ENCODE measurements at regions not wholly inside any gene's neighbourhood (a gene's known extent, or its start where the extent isn't known, plus 50 kb on each side); places are given as distances from the start of the nearest gene placed in this dataset.

DNA sequence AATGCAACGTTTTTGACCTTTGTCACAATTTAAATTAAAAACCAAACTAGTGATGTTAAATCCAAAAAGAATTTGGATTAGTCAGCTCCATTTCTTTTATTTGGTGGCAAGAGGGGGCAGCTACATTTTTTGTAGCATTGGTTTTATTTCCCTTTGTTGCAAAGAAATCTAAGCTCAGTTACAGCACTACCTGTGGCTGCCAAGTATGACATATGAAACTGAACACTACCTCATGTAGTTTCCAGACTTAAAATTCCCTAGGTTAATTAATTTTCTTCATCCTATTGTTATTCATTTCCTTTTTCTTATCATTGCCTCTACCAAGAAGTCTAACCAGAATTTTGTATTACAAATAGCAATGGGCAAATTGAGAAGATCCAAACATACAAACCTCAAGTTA lies 393.5 kb downstream of the BRINP1 start:
- no peak for DNase-seq

DNA sequence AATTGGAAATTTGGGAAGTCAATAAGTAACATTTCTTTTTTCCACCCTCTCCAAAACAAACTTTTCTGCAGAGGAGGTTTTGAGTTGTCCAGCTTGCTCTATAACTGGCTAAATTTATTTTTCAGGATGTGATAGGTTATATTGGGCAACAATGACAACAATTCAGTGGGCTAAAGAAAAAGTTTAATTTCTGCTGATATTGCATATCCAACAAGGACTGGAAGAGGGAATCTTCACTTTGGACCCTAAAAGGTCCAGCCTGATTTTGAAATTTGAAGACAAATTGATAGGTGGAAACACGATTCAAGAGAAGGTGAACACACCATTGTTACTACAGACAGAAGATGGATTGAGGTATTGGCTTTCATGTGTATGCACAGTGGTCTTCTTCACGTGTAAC lies 393.1 kb downstream of the BRINP1 start:
- DNase-seq, result no peak

DNA sequence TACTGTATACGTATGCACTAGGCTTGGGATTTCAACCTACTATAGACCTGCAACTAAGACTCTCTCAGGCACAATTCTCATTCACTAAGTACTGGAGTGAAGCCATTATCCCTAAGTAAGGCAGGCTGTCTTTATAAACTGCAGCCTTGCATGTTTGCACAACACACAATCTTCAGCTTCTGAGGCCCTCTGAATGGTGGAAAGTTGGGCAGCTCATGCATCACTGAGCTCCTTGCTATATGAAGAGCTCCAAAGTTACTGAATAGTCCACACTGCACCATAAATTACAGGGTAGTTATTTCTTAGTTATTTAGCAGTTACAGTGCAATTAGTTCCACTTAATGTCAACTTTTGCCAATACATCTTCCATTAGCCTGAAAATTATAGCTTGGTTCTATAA lies 384.6 kb downstream of the BRINP1 start:
- DNase-seq, result no peak

DNA sequence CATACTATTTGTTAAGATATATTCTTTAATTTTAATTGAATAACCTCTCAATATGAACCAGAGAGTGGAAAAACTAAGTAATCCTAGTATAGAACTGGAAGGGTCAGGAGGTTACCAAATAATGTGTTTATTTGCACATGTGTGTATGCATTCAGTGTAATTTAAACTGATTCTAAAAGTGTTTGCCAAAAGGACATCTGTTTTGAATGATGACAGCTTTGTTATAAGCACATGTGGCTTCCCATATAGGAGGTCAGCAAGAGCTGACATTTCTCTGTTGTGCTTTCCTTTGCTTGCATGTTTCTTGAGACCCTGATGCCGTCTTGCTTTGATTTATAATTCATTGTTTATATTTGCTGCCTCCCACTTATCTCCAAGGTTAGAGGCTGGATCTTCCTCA lies 383.4 kb downstream of the BRINP1 start:
- no peak for DNase-seq

DNA sequence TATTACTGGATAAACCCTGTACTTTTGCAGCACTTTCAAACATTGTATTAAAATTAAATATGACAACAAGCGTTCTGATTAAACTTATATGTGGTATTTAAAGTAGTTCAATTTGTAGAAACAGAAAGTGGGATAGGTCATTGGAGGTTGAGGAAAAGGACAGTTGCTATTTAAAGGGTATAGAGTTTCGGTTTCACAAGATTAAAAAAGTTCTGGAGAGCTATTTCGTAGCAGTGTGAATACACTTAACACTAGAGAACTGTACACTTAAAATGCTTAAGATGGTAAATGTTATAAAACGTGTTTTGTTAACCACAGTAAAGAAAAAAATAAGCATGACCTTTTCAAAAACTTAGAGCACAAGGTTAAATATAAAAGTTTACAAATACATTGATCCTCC lies 382.1 kb downstream of the BRINP1 start:
- no peak for DNase-seq

DNA sequence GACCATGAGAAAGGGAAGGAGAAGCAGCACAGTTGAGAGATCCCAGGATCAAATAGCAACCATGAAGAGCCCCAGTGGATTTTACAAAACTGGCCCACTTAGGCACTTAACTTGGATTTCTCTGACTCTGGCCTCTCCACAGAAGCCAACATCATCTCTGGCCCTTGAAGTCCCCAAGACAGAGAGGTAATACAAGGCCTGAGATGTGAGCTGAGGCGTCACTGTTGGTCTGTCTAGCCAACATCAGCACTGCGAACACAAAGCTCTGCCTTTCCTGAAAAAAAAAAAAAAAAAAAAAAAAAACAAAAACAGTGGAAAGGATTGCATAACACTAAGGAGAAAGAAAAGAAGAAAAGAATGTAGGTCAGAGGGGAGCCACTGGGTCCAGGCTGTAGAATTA lies 378.3 kb downstream of the BRINP1 start:
- DNase-seq, result no peak

DNA sequence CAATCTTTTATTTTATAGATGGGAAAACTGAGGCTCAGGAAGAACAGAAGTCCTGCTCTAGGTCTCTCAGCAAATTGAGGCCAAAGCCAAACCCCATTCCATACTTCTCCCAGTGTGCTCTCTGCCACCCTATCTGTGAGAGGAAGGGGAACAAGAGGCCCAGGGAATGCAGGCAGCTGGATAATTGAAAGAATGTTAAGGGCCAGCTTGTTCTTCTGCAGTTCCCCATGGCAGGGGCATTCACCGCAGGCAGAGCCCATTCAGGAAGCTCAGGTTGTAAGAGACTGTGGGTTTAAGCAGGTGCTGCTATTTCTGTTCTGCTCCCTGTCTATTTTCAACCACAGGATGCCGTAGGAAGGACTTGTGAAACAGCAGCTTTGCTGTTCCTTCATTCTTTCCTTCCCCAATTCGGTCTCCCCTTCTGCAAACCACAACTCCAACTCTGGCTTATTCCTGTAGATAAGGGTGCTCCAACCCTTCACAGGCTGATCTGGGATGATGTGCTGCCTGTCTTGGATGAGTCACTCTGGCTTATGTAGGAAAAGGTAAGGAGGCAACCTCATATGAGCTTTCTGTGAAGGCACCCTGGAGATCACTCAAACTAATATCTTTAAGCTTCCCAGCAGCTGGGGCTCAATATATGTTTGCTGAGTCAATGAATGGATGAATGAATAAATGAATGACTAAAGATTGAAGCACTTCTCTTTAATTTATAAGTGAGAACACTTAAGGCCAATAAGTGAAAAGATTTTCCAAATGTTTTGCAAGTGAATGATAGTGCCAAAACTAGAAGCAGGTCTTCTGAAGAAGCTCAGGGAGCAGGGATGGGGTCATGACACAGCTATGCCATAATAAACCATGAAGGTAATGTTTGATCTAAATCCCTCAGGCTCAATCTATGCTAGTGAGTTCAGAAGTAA lies 377.6 kb downstream of the BRINP1 start:
- DNase-seq, result no peak

DNA sequence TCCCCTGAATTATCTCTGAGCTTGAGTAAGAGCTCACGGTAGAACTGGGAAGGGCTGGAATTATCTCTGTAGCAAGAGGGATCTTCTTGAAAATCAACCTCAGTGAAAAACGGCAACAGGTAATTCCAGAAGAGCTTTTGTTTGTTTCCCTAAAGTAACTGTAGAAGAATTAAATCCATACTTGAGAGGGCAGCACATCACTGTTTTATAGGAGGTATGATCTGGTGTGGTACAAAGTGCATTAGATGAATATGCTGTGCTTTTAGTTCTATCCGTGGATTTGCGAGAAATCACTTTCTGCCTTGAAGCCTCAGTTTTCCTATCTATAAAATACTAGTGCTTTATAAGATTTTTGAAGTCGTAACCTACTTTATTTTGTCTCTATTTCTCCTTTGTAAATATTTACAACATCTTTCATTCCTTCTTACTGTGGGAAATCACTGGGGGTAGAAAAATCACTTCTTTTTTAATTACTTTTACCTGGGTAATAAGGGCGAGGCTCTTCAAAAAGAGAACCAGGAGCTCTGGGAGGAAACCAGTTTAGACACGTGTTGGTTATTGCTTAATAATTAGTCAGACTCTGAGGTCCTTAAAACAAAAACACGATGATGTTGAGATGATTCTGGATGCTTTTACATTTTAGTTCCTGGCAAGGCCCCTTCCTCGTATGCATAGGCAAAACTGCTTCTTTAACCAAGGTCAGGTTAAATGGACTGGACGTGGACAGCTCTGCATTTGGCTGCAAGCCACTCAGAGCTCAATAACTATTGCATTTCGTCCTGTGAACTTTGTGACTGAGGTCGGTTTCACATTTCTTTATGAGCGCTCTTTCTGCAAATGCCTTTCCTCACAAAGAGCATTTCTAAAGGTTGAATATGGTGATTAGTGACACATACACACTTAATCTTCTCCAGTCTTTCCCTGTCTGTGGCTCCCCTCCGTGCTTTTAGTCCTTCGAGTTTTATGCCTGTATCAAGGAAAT lies 376.1 kb downstream of the BRINP1 start:
- DNase-seq, result no peak

DNA sequence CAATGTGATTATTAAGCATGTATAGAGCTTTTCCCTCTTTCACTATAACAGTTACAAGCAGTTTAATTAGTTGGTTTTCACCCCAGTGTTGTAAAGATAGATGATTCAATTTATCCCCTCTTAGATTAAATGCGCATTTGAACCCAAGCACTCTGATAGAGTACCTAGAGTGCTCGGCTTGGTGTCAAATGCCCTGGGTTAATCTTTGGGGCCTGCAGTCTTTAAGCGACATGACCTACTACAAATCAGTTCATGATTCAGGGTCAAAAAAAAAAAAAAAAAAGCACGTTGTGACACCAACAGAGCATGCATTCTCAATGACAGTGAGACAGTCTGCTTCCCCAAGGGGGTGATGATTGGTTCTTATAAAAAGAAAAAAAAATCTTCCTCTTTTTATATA lies 375.3 kb downstream of the BRINP1 start:
- DNase-seq, result no peak

DNA sequence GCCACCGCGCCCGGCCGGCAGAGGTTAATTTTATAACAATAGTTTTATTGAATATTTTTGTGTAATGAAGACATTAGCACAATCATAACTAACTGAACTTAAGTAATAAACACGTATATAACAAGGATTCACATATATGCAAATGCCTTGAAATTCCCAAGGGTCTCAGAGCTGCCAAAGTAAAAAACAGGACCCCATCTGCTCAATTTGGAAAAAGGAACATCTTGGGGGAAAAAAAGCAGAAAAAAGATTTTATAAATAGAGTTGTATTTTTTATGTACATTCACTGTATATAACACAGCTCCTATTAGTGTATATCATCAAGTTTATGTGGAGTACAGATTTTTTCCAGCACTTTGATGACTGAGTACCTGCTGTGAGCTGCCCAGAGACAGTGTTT lies 366.7 kb downstream of the BRINP1 start:
- no peak for DNase-seq

DNA sequence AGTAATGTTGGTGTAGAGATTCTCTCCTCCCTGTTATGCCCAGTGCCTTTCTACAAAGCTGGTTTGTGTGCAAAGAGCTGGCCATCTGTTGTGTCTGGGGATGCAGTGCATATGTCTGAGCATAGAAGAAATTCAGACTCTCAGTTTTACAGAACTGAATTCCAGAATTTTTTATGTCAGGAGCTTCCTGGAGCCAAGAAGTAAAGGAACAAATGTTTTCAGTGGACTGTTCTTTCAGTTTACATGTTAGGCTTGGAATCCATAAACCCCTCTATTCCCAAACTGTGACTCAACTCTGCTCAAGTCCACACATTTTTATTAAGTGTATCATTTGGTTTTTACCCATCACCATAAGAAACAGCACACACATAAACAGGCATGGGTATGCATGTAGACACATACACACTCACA lies 366.0 kb downstream of the BRINP1 start:
- no peak for DNase-seq

DNA sequence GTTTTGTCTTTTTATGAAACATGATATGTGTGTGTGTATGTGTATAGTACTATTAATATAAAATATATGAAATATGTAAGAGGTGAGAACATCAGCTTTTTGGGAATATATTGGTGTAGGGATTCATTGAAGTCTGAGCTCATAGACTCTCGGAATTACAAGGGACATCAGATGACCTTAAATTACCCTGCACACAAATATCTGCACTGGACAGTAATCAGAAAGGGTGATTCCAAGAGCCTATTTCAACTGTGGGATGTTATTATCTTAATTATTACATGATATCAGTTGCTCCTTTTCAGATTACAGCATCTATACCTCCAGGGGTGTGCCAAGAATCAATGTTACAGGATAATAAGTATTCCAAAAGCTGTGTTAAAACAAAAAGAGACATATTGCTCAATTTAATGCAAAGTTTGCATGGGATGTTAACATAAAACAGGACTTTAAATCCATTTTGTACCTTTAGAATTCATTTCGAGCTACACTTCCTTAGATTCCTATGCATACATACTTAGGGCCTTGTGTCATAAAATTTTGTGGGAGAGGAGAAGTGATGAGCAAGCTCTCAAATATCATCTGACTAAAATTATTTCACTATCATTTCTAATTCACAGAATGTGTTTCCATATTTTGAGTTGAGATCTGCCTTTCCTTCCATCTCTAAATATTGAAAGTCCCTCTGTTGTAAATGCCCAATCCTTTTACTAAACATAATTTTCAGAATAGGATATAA lies 365.2 kb downstream of the BRINP1 start:
- no peak for DNase-seq

DNA sequence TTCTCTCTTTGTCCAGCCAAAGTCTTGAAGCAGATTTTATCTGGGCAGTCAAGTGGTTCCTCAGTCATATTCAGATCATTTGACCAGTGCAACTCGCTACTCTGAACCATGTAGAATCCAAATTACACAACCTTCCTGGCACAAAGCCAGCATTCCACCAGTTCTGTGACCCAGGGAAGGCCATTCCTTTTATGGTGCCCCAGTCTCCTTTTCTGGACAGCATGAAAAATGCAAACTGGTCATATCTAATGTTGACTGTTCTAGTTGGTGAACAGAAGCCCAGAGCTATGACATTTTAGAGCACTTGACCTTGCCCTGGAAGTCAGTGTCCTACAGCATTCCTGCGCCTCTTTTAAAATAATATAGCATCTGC lies 364.6 kb downstream of the BRINP1 start:
- no peak for DNase-seq

DNA sequence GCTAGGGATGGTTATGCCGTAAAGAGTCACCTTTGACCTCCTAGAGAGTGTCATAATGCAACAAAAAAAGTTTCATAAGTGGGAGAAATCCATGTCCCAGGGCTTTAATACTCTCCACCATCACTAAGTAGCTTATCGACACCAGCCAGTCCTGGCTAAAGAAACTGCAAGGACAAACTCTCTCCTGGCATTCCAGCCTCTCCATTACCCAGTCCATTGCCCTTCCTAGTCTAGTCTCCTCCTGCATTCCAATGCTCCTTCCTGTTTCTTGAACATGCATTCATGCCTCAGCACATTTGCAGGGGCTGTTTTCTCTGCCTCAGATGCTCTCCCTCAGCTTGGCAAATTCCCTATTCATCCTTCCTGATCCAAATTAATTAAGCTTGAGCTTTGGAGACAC lies 364.1 kb downstream of the BRINP1 start:
- no peak for DNase-seq

DNA sequence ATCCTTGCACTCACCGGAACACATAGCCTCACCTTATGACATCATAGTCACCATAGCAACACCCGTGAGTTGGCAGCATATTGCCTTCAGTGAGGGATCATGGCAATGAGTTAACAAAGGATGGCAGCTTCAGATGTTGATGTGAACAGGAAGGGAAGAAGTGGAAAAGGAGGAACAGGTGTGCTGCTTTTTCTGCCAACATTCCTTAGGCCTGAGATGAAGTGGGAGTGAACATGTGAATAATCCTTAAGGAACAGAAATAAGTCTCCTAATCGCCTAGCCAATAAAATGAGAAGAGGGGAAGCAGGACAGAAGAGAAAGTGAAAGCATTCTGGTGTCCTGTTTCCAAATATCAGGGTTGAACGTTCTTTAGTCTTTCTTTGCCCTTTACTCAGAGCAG lies 360.0 kb downstream of the BRINP1 start:
- DNase-seq, result no peak

DNA sequence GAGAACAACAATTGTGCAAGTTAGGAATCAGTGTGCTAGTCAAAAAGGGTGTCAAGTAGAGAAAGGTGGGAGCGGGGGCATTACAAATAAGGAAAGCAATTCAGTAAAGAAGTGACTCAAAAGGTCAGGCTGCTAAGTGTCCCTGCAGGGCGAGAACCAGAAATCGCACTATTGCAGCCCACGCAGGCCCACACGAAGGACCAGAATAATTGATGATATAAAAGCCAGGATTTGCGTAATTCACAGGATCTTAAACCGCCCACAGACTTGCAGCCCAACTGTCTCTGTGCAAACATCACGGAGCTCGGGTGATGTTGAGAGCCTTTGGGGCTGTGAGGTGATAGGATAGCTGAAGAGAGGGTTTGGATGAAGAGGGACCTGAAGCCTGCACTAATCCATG lies 349.0 kb downstream of the BRINP1 start:
- no peak for DNase-seq

DNA sequence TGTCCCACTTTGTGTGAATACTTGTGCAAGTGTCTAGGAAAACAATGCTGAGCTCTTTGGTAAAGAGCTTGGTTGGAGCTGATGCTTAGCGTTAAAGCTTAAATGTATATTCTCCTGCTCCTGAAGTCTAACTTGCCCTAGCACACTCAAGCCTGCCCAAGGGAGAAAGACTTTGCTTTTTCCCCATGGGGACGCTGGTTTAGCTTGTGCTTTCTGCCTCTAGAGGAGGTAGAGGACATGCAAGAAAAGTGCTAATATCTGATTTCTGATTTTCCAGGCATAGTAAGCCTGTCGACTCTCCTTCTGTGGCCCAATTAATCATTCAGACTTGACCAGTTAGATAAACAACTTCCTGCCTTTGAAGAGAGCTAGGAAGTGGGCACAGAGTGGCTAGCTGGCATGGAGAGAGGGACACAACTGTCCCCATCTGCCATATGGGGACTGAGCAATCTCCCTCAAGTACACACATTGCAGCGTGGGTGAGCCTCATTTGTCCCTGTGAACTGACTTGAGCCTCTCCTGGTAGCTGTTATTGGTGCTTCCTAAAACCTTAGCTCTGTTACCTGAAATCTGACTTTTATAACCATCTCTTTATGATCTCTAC lies 348.4 kb downstream of the BRINP1 start:
- no peak for DNase-seq

DNA sequence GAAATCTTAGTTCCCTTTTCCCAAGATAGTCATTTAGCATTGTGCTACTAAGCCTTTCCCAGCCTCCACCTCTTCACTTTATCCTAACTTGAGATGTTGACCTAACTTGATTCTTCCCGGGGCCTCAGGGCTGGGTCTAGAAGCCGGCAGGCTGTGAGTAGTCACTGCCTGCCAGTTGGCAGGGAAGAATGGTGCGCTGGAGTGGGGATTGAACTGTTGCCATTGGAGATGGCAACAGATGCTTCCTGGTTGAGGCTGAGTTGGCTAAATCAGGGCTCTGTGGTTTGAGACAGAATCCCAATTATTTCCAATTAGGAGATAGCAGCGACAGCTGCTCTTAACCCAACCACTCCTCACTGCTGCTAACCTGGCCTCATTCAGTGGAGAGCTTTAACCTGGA lies 343.1 kb downstream of the BRINP1 start:
- no peak for DNase-seq

DNA sequence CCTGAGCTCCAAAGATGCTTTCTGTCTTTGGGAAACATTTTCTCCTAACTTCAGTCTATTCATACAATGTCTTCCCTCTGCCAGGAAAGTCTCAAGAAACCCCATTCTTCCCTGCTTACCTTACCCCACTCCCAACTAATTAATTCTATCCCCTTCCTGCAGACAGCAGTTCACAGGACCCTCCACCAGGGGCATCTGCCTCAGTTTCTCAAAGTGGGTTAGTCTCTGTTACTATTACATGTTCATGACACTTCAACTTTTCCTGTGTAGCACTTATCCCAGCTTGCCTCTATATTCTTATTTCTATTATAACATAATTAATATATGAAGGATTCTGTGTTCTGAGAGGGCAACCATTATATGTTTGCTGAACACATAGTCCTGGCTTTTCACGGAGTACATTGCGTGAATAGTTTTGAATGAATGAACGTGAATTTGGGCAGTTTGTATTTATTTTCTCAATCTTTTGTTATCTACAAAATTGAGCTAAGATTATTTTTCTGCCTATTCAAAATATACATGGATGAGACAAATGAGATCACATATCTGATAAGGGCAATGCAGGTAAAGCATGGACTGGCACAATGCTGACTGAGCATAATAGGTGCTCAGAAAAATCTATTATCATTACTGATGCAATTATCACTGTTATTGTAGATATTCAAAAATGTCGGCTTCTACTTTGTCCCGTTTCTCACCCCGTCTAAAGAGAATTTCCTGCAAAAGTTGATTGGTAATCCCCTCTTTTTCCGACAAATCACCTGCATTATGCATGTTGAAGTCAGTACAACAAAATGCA lies 341.1 kb downstream of the BRINP1 start:
- DNase-seq, result no peak

DNA sequence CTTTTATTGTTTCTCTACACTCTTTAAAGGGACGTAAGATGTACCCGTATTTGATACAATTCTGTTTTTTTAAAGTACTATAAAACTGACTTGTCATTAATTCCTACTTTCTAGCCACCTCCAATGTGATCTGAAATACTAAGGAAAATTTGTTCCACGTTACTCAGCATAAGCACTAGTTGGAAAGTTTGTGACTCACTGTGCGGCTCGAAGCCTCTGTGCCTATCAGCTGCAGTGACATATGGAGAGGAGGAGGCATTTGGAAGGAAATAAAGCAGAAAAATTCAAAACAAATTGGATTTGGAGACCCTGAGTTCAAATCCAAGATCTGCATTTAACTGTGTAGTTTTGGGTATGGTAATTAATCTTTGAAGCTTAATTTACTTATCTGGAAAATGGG lies 339.3 kb downstream of the BRINP1 start:
- no peak for DNase-seq

DNA sequence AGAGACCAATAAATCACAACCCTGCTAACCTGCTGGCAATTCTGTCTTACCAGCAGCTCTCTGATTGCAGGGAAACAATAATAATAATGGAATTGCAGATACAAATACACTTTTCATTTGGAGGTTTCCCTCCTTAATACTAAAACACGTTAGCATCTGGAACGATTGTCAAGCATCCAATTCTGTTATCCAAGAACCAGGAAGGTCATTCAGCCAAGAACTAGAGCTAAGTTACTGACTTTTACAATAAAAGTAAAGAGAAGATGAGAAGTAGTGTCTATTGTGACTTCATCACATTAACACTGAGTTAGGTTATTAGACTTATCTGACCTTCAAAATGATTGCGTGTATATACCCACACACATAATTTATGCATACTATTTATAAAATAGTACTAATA lies 335.6 kb downstream of the BRINP1 start:
- DNase-seq, result no peak

DNA sequence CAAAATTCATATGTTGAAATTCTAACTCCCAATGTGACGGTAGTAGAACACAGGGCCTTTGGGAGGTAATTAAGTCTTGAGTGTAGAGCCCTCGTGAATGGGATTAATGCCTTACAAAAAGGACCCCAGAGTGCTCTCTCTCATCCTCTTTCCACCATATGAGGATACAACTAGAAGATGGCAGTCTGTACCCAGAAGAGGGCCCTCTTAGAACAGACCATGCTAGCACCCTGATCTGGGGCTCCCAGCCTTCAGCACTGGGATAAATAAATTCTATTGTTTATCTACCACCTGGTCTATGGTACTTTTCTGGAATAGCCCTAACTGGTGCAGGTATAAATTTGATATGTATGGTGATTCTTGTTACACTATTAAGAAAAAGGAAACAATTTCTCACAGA lies 332.3 kb downstream of the BRINP1 start:
- DNase-seq, result no peak

Measured in central memory CD4-positive, alpha-beta T cell (primary cell).